GM12878 (cell line): ENCODE measurements at regions not wholly inside any gene's neighbourhood (a gene's known extent, or its start where the extent isn't known, plus 50 kb on each side); places are given as distances from the start of the nearest gene placed in this dataset.

Source experiments
- ATAC-seq: fragments of 200-7000 bp; cut with Tn5 transposase; 3 replicates; pipeline ENCODE4 v1.9.1; 2020; ENCODE audit warnings: mild to moderate bottlenecking, moderate library complexity
- BruUV-seq: library from RNA; stranded (reverse); fragments of 400-500 nt; replicated peaks from 2 replicates; lab custom pipeline; 2021; lab: Mats Ljungman, UMichigan
- CTCF ChIA-PET: fragments of 300-600 bp; sonication (Branson Sonifier 250); formaldehyde crosslinking; extraction: SDS; loops from one replicate; lab custom pipeline; 2021; ENCODE audit warnings: inconsistent platforms; lab: Yijun Ruan, JAX
- POLR2A ChIA-PET: fragments of 350-600 bp; formaldehyde crosslinking; extraction: SDS; loops from one replicate; lab custom pipeline; 2021; ENCODE audit warnings: inconsistent platforms; lab: Charles Lee
- RAD21 ChIA-PET: fragments of 300-600 bp; sonication (Branson Sonifier 250); formaldehyde crosslinking; loops from one replicate; lab custom pipeline; 2023; ENCODE audit warnings: antibody characterized with exemption; ENCODE audit not compliant: unreplicated experiment; lab: Charles Lee
- SMC1A ChIA-PET: fragments of 300-600 bp; sonication (Branson Sonifier 250); formaldehyde crosslinking; loops from one replicate; lab custom pipeline; 2023; ENCODE audit not compliant: unreplicated experiment, uncharacterized antibody; lab: Charles Lee
- DNase-seq: peaks from one replicate; pipeline ENCODE4 v3.0.0-alpha.2; 2011; ENCODE audit warnings: low read depth, low spot score
- FAIRE-seq: peaks from 3 replicates; lab custom pipeline; 2011; peaks lifted over from hg19 to GRCh38; lab: Jason Lieb, UNC
- H2AFZ ChIP-seq: 2 replicates; pipeline ENCODE4 v1.6.0; 2011; ENCODE audit warnings: low read depth, low read length, control low read depth; ENCODE audit not compliant: control insufficient read depth
- H3K27ac ChIP-seq: 2 replicates; pipeline ENCODE4 v1.5.1; 2011; ENCODE audit warnings: control low read depth; ENCODE audit not compliant: control insufficient read depth, insufficient read depth
- H3K27me3 ChIP-seq, 2 experiments: replicated peaks in 1 of 2; 2 replicates each; pipeline versions ENCODE4 v1.6.0 to v1.6.1; 2011; ENCODE audit warnings: low read length in 1 of 2; ENCODE audit not compliant: control insufficient read depth in 2 of 2, insufficient read depth in 2 of 2
- H3K36me3 ChIP-seq, 2 experiments: 2 replicates each; pipeline ENCODE4 v1.5.1; 2011; ENCODE audit warnings: low read length in 1 of 2; ENCODE audit not compliant: control insufficient read depth in 2 of 2, insufficient read depth in 2 of 2
- H3K4me1 ChIP-seq: 2 replicates; pipeline ENCODE4 v1.6.1; 2011; ENCODE audit warnings: mild to moderate bottlenecking, low read length, moderate library complexity, mixed read lengths; ENCODE audit not compliant: control insufficient read depth, insufficient read depth
- H3K4me2 ChIP-seq: 2 replicates; pipeline ENCODE4 v1.6.0; 2011; ENCODE audit warnings: control low read depth; ENCODE audit not compliant: control insufficient read depth, insufficient read depth
- H3K4me3 ChIP-seq: fragments of 200-600 bp; sonication (generic); 2 replicates; pipeline ENCODE4 v1.5.1; 2016
- H3K79me2 ChIP-seq: 2 replicates; pipeline ENCODE4 v1.6.0; 2011; ENCODE audit warnings: low read length; ENCODE audit not compliant: control insufficient read depth, insufficient read depth
- H3K9ac ChIP-seq: 2 replicates; pipeline ENCODE4 v1.8.0; 2011; ENCODE audit warnings: low read length, control low read depth, mixed read lengths; ENCODE audit not compliant: control insufficient read depth, insufficient read depth
- H3K9me3 ChIP-seq: replicated peaks from 3 replicates; pipeline ENCODE4 v1.5.1; 2011; ENCODE audit warnings: mild to moderate bottlenecking, low read length; ENCODE audit not compliant: control insufficient read depth, insufficient read depth
- H4K20me1 ChIP-seq: 2 replicates; pipeline ENCODE4 v1.6.0; 2011; ENCODE audit not compliant: control insufficient read depth, insufficient read depth
- CREM ChIP-seq: IDR thresholded peaks from 2 replicates; pipeline ENCODE4 v1.6.1; 2014; ENCODE audit warnings: antibody characterized with exemption, low read depth
- EP300 ChIP-seq, 2 experiments: fragments of 150-350 bp in 1 of 2; IDR thresholded peaks; 2 replicates each; pipeline ENCODE4 v1.6.1; 2011 to 2012; ENCODE audit warnings: low read depth in 2 of 2, low read length in 2 of 2, borderline replicate concordance in 1 of 2, improper control_type of control experiment in 1 of 2, inconsistent platforms in 1 of 2; ENCODE audit not compliant: control insufficient read depth in 1 of 2
- ETV6 ChIP-seq, 2 experiments: fragments of 450-650 bp in 1 of 2; IDR thresholded peaks in 1 of 2; conservative IDR thresholded peaks in 1 of 2; 2 replicates each; pipeline ENCODE4 v1.6.1; 2014; ENCODE audit warnings: antibody characterized with exemption in 1 of 2, borderline replicate concordance in 1 of 2, low read depth in 1 of 2, mild to moderate bottlenecking in 1 of 2, moderate library complexity in 1 of 2
- HDAC2 ChIP-seq: fragments of 200-600 bp; sonication (generic); IDR thresholded peaks from 2 replicates; pipeline ENCODE4 v1.6.1; 2017
- NFIC ChIP-seq: IDR thresholded peaks from 2 replicates; pipeline ENCODE4 v1.6.1; 2012; ENCODE audit warnings: low read depth, mild to moderate bottlenecking, inconsistent platforms, low read length, moderate library complexity
- POLR2A ChIP-seq: IDR thresholded peaks from 2 replicates; pipeline ENCODE4 v1.6.1; 2011; ENCODE audit warnings: low read depth, mild to moderate bottlenecking, low read length
- RBBP5 ChIP-seq: fragments of 200-600 bp; sonication (generic); conservative IDR thresholded peaks from 2 replicates; pipeline ENCODE4 v1.6.1; 2016
- RFX5 ChIP-seq: IDR thresholded peaks from 2 replicates; pipeline ENCODE4 v1.6.1; 2011; ENCODE audit warnings: low read depth, low read length, improper control_type of control experiment
- STAT1 ChIP-seq: fragments of 450-650 bp; conservative IDR thresholded peaks from 2 replicates; pipeline ENCODE4 v1.6.1; 2014; ENCODE audit warnings: antibody characterized with exemption, mild to moderate bottlenecking
- YY1 ChIP-seq: IDR thresholded peaks from 2 replicates; pipeline ENCODE4 v1.6.1; 2011; ENCODE audit warnings: low read depth, mild to moderate bottlenecking, low read length
- ZNF687 ChIP-seq: fragments of 450-650 bp; IDR thresholded peaks from 2 replicates; pipeline ENCODE4 v1.6.1; 2017; ENCODE audit warnings: mild to moderate bottlenecking, moderate library complexity
- WGBS: methylation state at CpG from one replicate; pipeline ENCODE4 v1.1.6; 2016; ENCODE audit warnings: low lambda C conversion rate; ENCODE audit not compliant: insufficient replicate concordance, insufficient coverage; ENCODE audit errors: missing lambda C conversion rate; 5-methylcytosine and 5-hydroxymethylcytosine counted together
- in situ Hi-C: fragments of 300-500 bp; cut with MboI; formaldehyde crosslinking; loops from 9 replicates; pipeline ENCODE4 v1.14.3; 2018; ENCODE audit warnings: mixed read lengths
- intact Hi-C: fragments of 100-400 bp; cut with micrococcal nuclease; formaldehyde crosslinking; loops from one replicate; pipeline ENCODE4 v1.14.2; 2022; ENCODE audit not compliant: unreplicated experiment

- Histone ChIP-seq H3K9me3 (no peaks in the 10 kb centered on the region), H3K4me2 (no peak overlapping the region), H2AFZ (no peak overlapping the region), H3K27ac (no peak overlapping the region), H3K4me3 (no peak overlapping the region), H4K20me1 (no peaks in the 10 kb centered on the region), H3K27me3 (no peaks in the 10 kb centered on the region), H3K9ac (no peak overlapping the region), H3K79me2 (no peaks in the 10 kb centered on the region), H3K4me1 (no peaks in the 10 kb centered on the region), H3K36me3 (no peaks in the 10 kb centered on the region)
- intact Hi-C loops, result no loop called here
- CTCF ChIA-PET, result no interaction called here
- SMC1A ChIA-PET, result no interaction called here
- in situ Hi-C loops, result no loop called here
- no peak for DNase-seq
- no peak for TF ChIP-seq CREM
- ATAC-seq, result no peak
- RAD21 ChIA-PET, result no interaction called here
- 44% methylated on average over 7 of the region's 7 CpGs for WGBS
- BruUV-seq, result no TSS peak
- FAIRE-seq, result no peak
- POLR2A ChIA-PET, result no interaction called here
Observed at GRCh38 chr20:40108321-40108720, 580.7 kb downstream of the MAFB start.

GRCh38 chr20:40104959-40105358, 584.1 kb downstream of the MAFB start:
- ChIA-PET RAD21 (no interaction called here), SMC1A (no interaction called here), CTCF (interaction anchor here (0.8 kb wide), 1 partner anchor 13 kb away, joined by 3 read pairs; no protein-coding TSS in a partner anchor), POLR2A (interaction anchor here (0.6 kb wide), 1 partner anchor 221 kb away, joined by 3 read pairs; no protein-coding TSS in a partner anchor)
- Histone ChIP-seq H3K9me3 (no peaks in the 10 kb centered on the region), H3K79me2 (no peaks in the 10 kb centered on the region), H3K4me3 (no peak overlapping the region), H3K27me3 (no peaks in the 10 kb centered on the region), H3K9ac (no peak overlapping the region), H4K20me1 (no peaks in the 10 kb centered on the region), H3K27ac (no peak overlapping the region), H3K36me3 (no peaks in the 10 kb centered on the region), H3K4me1 (no peaks in the 10 kb centered on the region), H2AFZ (no peak overlapping the region), H3K4me2 (no peak overlapping the region)
- DNase-seq (no peak), FAIRE-seq (no peak), ATAC-seq (no peak)
- 9% methylated on average over 5 of the region's 5 CpGs for WGBS
- no TSS peak for BruUV-seq
- in situ Hi-C loops, result no loop called here
- no peak for TF ChIP-seq NFIC
- TF ChIP-seq STAT1, result no peak
- TF ChIP-seq RBBP5, result no peak
- TF ChIP-seq ETV6 (conservative IDR thresholded peaks at IDR 0.05 in 1 of 2, IDR thresholded peaks at IDR 0.05 in 1 of 2; ENCODE audit: borderline replicate concordance in 1 of 2, low read depth in 1 of 2), result no peak
- no peak for TF ChIP-seq RFX5
- no peak for TF ChIP-seq EP300 (IDR thresholded peaks at IDR 0.05; ENCODE audit: borderline replicate concordance in 1 of 2, control insufficient read depth in 1 of 2, low read depth in 2 of 2, low read length in 2 of 2)
- no peak for TF ChIP-seq ZNF687
- TF ChIP-seq YY1, result no peak
- no peak for TF ChIP-seq POLR2A
- TF ChIP-seq HDAC2, result no peak
- intact Hi-C loops, result no loop called here
